ENCODE measurements at regions not wholly inside any gene's neighbourhood (a gene's known extent, or its start where the extent isn't known, plus 50 kb on each side); places are given as distances from the start of the nearest gene placed in this dataset.

- Histone ChIP-seq H3K36me3 (ENCODE audit: insufficient read depth, low read length) (no peaks in the 10 kb centered on the region), H2AFZ (ENCODE audit: low read depth, low read length) (no peak overlapping the region), H3K27ac (ENCODE audit: low read depth, low read length) (no peak overlapping the region), H3K27me3 (ENCODE audit: insufficient read depth, low read length) (no peaks in the 10 kb centered on the region), H3K4me3 (ENCODE audit: insufficient read depth, low read depth, low read length) (no peak overlapping the region), H3K9ac (ENCODE audit: low read length) (no peak overlapping the region), H3K9me3 (ENCODE audit: insufficient read depth, low read depth, low read length) (no peaks in the 10 kb centered on the region), H3K4me2 (ENCODE audit: low read length) (no peak overlapping the region), H3K79me2 (ENCODE audit: insufficient read depth, low read length) (no peaks in the 10 kb centered on the region), H4K20me1 (ENCODE audit: insufficient read depth, low read length) (no peaks in the 10 kb centered on the region), H3K4me1 (ENCODE audit: insufficient read depth, low read length) (no peaks in the 10 kb centered on the region)
- TF ChIP-seq EZH2 (IDR thresholded peaks at IDR 0.05; ENCODE audit: insufficient read depth, low read length): no peak
- TF ChIP-seq CTCF (IDR thresholded peaks at IDR 0.05; ENCODE audit: insufficient read depth, low read depth, low read length): no peak
- Mint-ChIP-seq H3K4me1 (ENCODE audit: low read depth, unreplicated experiment) (peaks cover 11% of the 10 kb centered on the region), H3K4me3 (ENCODE audit: unreplicated experiment) (no peak overlapping the region), H3K36me3 (ENCODE audit: low read depth, unreplicated experiment) (peaks cover 3% of the 10 kb centered on the region), H3K9me3 (ENCODE audit: unreplicated experiment) (peaks cover 2% of the 10 kb centered on the region), H3K27me3 (ENCODE audit: low read depth, unreplicated experiment) (no peaks in the 10 kb centered on the region), H3K27ac (ENCODE audit: unreplicated experiment) (no peak overlapping the region)
- DNase-seq (ENCODE audit: low read depth): no peak
- no peak for FAIRE-seq
Measured at GRCh38 chr18:27746241-27746640, 430.7 kb downstream of the CDH2 start.

- DNase-seq (ENCODE audit: low read depth): no peak
- H3K27me3 Mint-ChIP-seq (ENCODE audit: low read depth, unreplicated experiment): no peaks in the 10 kb centered on the region
- no peaks in the 10 kb centered on the region for H3K36me3 Mint-ChIP-seq (ENCODE audit: low read depth, unreplicated experiment)
Measured at GRCh38 chr18:27735117-27735516, 441.8 kb downstream of the CDH2 start.

More at GRCh38 chr18:27735117-27735516, 441.8 kb downstream of the CDH2 start:
- Histone ChIP-seq H2AFZ (ENCODE audit: low read depth, low read length) (no peak overlapping the region), H4K20me1 (ENCODE audit: insufficient read depth, low read length) (no peaks in the 10 kb centered on the region), H3K4me3 (ENCODE audit: insufficient read depth, low read depth, low read length) (no peak overlapping the region), H3K9ac (ENCODE audit: low read length) (no peak overlapping the region), H3K27ac (ENCODE audit: low read depth, low read length) (no peak overlapping the region), H3K9me3 (ENCODE audit: insufficient read depth, low read depth, low read length) (peaks cover 2% of the 10 kb centered on the region), H3K27me3 (ENCODE audit: insufficient read depth, low read length) (no peaks in the 10 kb centered on the region), H3K36me3 (ENCODE audit: insufficient read depth, low read length) (no peaks in the 10 kb centered on the region), H3K79me2 (ENCODE audit: insufficient read depth, low read length) (no peaks in the 10 kb centered on the region), H3K4me2 (ENCODE audit: low read length) (no peak overlapping the region), H3K4me1 (ENCODE audit: insufficient read depth, low read length) (no peaks in the 10 kb centered on the region)
- H3K4me1 Mint-ChIP-seq (ENCODE audit: low read depth, unreplicated experiment): no peaks in the 10 kb centered on the region
- H3K4me3 Mint-ChIP-seq (ENCODE audit: unreplicated experiment): no peak overlapping the region
- no peak overlapping the region for H3K27ac Mint-ChIP-seq (ENCODE audit: unreplicated experiment)
- peaks cover 2% of the 10 kb centered on the region for H3K9me3 Mint-ChIP-seq (ENCODE audit: unreplicated experiment)
- no peak for FAIRE-seq
- no peak for TF ChIP-seq EZH2 (IDR thresholded peaks at IDR 0.05; ENCODE audit: insufficient read depth, low read length)
- no peak for TF ChIP-seq CTCF (IDR thresholded peaks at IDR 0.05; ENCODE audit: insufficient read depth, low read depth, low read length)

Data from astrocyte (in vitro differentiated cells and primary cell).